Neuronal stem cell (in vitro differentiated cells): ENCODE measurements at regions not wholly inside any gene's neighbourhood (a gene's known extent, or its start where the extent isn't known, plus 50 kb on each side); places are given as distances from the start of the nearest gene placed in this dataset.

Experiments
- DNase-seq: peaks from one replicate; pipeline ENCODE4 v3.0.0-alpha.2; 2013; ENCODE audit warnings: low spot score
- H2AFZ ChIP-seq: one replicate; pipeline ENCODE4 v1.6.1; 2013; ENCODE audit warnings: mild to moderate bottlenecking, low read length, inconsistent platforms
- H2AK5ac ChIP-seq: 2 replicates; pipeline ENCODE4 v1.6.1; 2013; ENCODE audit warnings: low read depth, mild to moderate bottlenecking, inconsistent platforms, low read length, moderate library complexity, mixed read lengths
- H2BK120ac ChIP-seq: 2 replicates; pipeline ENCODE4 v1.6.1; 2013; ENCODE audit warnings: low read depth, mild to moderate bottlenecking, inconsistent platforms, low read length, moderate library complexity, mixed read lengths
- H2BK12ac ChIP-seq: one replicate; pipeline ENCODE4 v1.6.1; 2013; ENCODE audit warnings: low read length, inconsistent platforms
- H2BK15ac ChIP-seq: 2 replicates; pipeline ENCODE4 v1.6.1; 2013; ENCODE audit warnings: mild to moderate bottlenecking, low read length, inconsistent platforms, mixed read lengths
- H2BK5ac ChIP-seq: one replicate; pipeline ENCODE4 v1.6.1; 2013; ENCODE audit warnings: inconsistent platforms, mild to moderate bottlenecking, low read length, moderate library complexity
- H3K14ac ChIP-seq: one replicate; pipeline ENCODE4 v1.6.1; 2013; ENCODE audit warnings: low read length, inconsistent platforms
- H3K18ac ChIP-seq: 2 replicates; pipeline ENCODE4 v1.6.1; 2013; ENCODE audit warnings: low read length, inconsistent platforms
- H3K23ac ChIP-seq: 2 replicates; pipeline ENCODE4 v1.6.1; 2013; ENCODE audit warnings: low read depth, mild to moderate bottlenecking, mixed read lengths, low read length, inconsistent platforms; ENCODE audit not compliant: poor library complexity
- H3K27ac ChIP-seq: replicated peaks from 3 replicates; pipeline ENCODE4 v1.5.1; 2013; ENCODE audit warnings: low read length, inconsistent platforms
- H3K27me3 ChIP-seq, 3 experiments: 2 replicates each; pipeline ENCODE4 v1.6.1; 2013; ENCODE audit warnings: low read length in 3 of 3, mild to moderate bottlenecking in 2 of 3, inconsistent platforms in 1 of 3, low read depth in 1 of 3, mixed read lengths in 1 of 3, moderate library complexity in 1 of 3; ENCODE audit not compliant: control insufficient read depth in 3 of 3, insufficient read depth in 3 of 3
- H3K36me3 ChIP-seq, 2 donors: replicated peaks in 1 of 2; 2 replicates each; pipeline ENCODE4 v1.6.1; 2013; ENCODE audit warnings: low read length in 2 of 2; ENCODE audit not compliant: control insufficient read depth in 2 of 2, insufficient read depth in 2 of 2
- H3K4ac ChIP-seq: 2 replicates; pipeline ENCODE4 v1.6.1; 2013; ENCODE audit warnings: inconsistent platforms, mild to moderate bottlenecking, low read length, moderate library complexity
- H3K4me1 ChIP-seq, 2 donors: 1 replicate in 1 of 2; 2 replicates in 1 of 2; pipeline ENCODE4 v1.6.1; 2013; ENCODE audit warnings: low read length in 2 of 2, low read depth in 1 of 2; ENCODE audit not compliant: control insufficient read depth in 2 of 2, insufficient read depth in 1 of 2
- H3K4me2 ChIP-seq: one replicate; pipeline ENCODE4 v1.6.1; 2013; ENCODE audit warnings: mild to moderate bottlenecking, low read length, inconsistent platforms; ENCODE audit not compliant: insufficient read depth, poor library complexity, severe bottlenecking
- H3K4me3 ChIP-seq, 2 donors: 2 replicates each; pipeline ENCODE4 v1.5.1; 2013; ENCODE audit warnings: low read length in 2 of 2, mild to moderate bottlenecking in 2 of 2, inconsistent platforms in 1 of 2, moderate library complexity in 1 of 2
- H3K79me1 ChIP-seq: one replicate; pipeline ENCODE4 v1.6.1; 2013; ENCODE audit warnings: low read depth, mild to moderate bottlenecking, inconsistent platforms, low read length, moderate library complexity
- H3K9ac ChIP-seq: one replicate; pipeline ENCODE4 v1.6.1; 2013; ENCODE audit warnings: mild to moderate bottlenecking, low read depth, low read length, inconsistent platforms; ENCODE audit not compliant: poor library complexity
- H3K9me3 ChIP-seq, 2 donors: replicated peaks in 1 of 2; 2 replicates each; pipeline versions ENCODE3 to v1.6.1; 2013; ENCODE audit warnings: low read length in 2 of 2, mild to moderate bottlenecking in 2 of 2, inconsistent platforms in 1 of 2, low read depth in 1 of 2, mixed read lengths in 1 of 2, moderate library complexity in 1 of 2; ENCODE audit not compliant: control insufficient read depth in 2 of 2, insufficient read depth in 1 of 2
- H4K8ac ChIP-seq: one replicate; pipeline ENCODE4 v1.6.1; 2013; ENCODE audit warnings: low read depth, mild to moderate bottlenecking, inconsistent platforms, low read length, moderate library complexity
- H4K91ac ChIP-seq: one replicate; pipeline ENCODE4 v1.6.1; 2013; ENCODE audit warnings: low read length, low read depth, mild to moderate bottlenecking, inconsistent platforms; ENCODE audit not compliant: poor library complexity
- WGBS, 2 donors: extraction: QIAGEN DNeasy Blood & Tissue Kit; methylation state at CpG; one replicate each; pipeline ENCODE4 v1.1.7; 2013; ENCODE audit warnings: missing lambda C conversion rate in 2 of 2, mixed read lengths in 1 of 2; ENCODE audit not compliant: insufficient read length in 2 of 2, insufficient replicate concordance in 1 of 2; ENCODE audit errors: extremely low coverage in 2 of 2; 5-methylcytosine and 5-hydroxymethylcytosine counted together

GRCh38 chr4:81592701-81593100 lies 121.0 kb upstream of the RASGEF1B start:
- Histone ChIP-seq H3K14ac (no peak overlapping the region), H4K8ac (no peak overlapping the region), H3K27ac (no peak overlapping the region), H3K27me3 (peaks cover 0 to 5% (median 0%) of the 10 kb centered on the region in 3 experiments), H3K18ac (no peak overlapping the region), H3K4ac (no peak overlapping the region), H3K9me3 (no peaks in the 10 kb centered on the region), H2BK12ac (no peak overlapping the region), H2BK15ac (no peak overlapping the region), H4K91ac (no peak overlapping the region), H3K79me1 (no peaks in the 10 kb centered on the region), H2AFZ (no peak overlapping the region), H2BK120ac (no peak overlapping the region), H2BK5ac (no peak overlapping the region), H3K9ac (no peak overlapping the region), H3K4me1 (peaks cover 0 to 2% of the 10 kb centered on the region in 2 donors), H3K23ac (no peak overlapping the region), H3K36me3 (no peaks in the 10 kb centered on the region), H3K4me3 (no peak overlapping the region), H3K4me2 (no peak overlapping the region), H2AK5ac (no peak overlapping the region)
- 80% methylated on average over 1 of the region's 2 CpGs; no CpG with 5 or more reads in 1 of the 2 donors for WGBS, 2 donors
- DNase-seq = no peak

GRCh38 chr4:81590596-81590995 lies 118.9 kb upstream of the RASGEF1B start:
- no peak overlapping the region for H3K4me3 ChIP-seq
- H3K4ac ChIP-seq = no peak overlapping the region
- no CpG with 5 or more reads among the region's 1 CpG for WGBS, 2 donors
- no peak overlapping the region for H3K23ac ChIP-seq
- H3K14ac ChIP-seq = no peak overlapping the region
- no peaks in the 10 kb centered on the region for H3K9me3 ChIP-seq
- H2BK12ac ChIP-seq = no peak overlapping the region
- H3K9ac ChIP-seq = no peak overlapping the region
- no peak overlapping the region for H2AFZ ChIP-seq
- no peak overlapping the region for H4K91ac ChIP-seq
- H3K4me2 ChIP-seq = no peak overlapping the region
- H2BK120ac ChIP-seq = no peak overlapping the region
- no peaks in the 10 kb centered on the region for H3K79me1 ChIP-seq
- H4K8ac ChIP-seq = no peak overlapping the region
- no peak for DNase-seq
- H3K4me1 ChIP-seq = peaks cover 0 to 2% of the 10 kb centered on the region in 2 donors
- H3K27me3 ChIP-seq = peaks cover 0 to 5% (median 0%) of the 10 kb centered on the region in 3 experiments
- no peak overlapping the region for H3K27ac ChIP-seq
- H3K18ac ChIP-seq = no peak overlapping the region
- H2BK5ac ChIP-seq = no peak overlapping the region
- no peak overlapping the region for H2AK5ac ChIP-seq
- no peak overlapping the region for H2BK15ac ChIP-seq
- H3K36me3 ChIP-seq = no peaks in the 10 kb centered on the region

GRCh38 chr4:81589262-81589661 lies 117.6 kb upstream of the RASGEF1B start:
- no peak overlapping the region for H3K9ac ChIP-seq
- no peak overlapping the region for H3K4me3 ChIP-seq
- no peak overlapping the region for H3K27ac ChIP-seq
- H2BK5ac ChIP-seq = no peak overlapping the region
- no peak overlapping the region for H3K4ac ChIP-seq
- H3K4me2 ChIP-seq = no peak overlapping the region
- DNase-seq = no peak
- no peak overlapping the region for H2BK120ac ChIP-seq
- no peak overlapping the region for H3K23ac ChIP-seq
- H3K36me3 ChIP-seq = no peaks in the 10 kb centered on the region
- no peak overlapping the region for H2BK15ac ChIP-seq
- H3K9me3 ChIP-seq = no peaks in the 10 kb centered on the region
- H3K18ac ChIP-seq = no peak overlapping the region
- no peak overlapping the region for H2AK5ac ChIP-seq
- H2BK12ac ChIP-seq = no peak overlapping the region
- H2AFZ ChIP-seq = no peak overlapping the region
- H3K4me1 ChIP-seq = no peaks in the 10 kb centered on the region
- H3K79me1 ChIP-seq = no peaks in the 10 kb centered on the region
- no peak overlapping the region for H3K14ac ChIP-seq
- H3K27me3 ChIP-seq = no peaks in the 10 kb centered on the region
- no peak overlapping the region for H4K91ac ChIP-seq
- no CpG with 5 or more reads among the region's 1 CpG for WGBS, 2 donors
- no peak overlapping the region for H4K8ac ChIP-seq

GRCh38 chr4:81586706-81587105 lies 115.0 kb upstream of the RASGEF1B start:
- H2BK120ac ChIP-seq = no peak overlapping the region
- no peaks in the 10 kb centered on the region for H3K4me1 ChIP-seq
- no peak overlapping the region for H3K14ac ChIP-seq
- no peak overlapping the region for H3K4ac ChIP-seq
- H3K9me3 ChIP-seq = no peaks in the 10 kb centered on the region
- H2AK5ac ChIP-seq = no peak overlapping the region
- no peak for DNase-seq
- H3K4me3 ChIP-seq = no peak overlapping the region
- H2BK15ac ChIP-seq = no peak overlapping the region
- no peak overlapping the region for H3K23ac ChIP-seq
- H4K91ac ChIP-seq = no peak overlapping the region
- no peak overlapping the region for H2BK12ac ChIP-seq
- no peak overlapping the region for H2AFZ ChIP-seq
- no peaks in the 10 kb centered on the region for H3K36me3 ChIP-seq
- no peak overlapping the region for H2BK5ac ChIP-seq
- no peaks in the 10 kb centered on the region for H3K79me1 ChIP-seq
- no peak overlapping the region for H3K18ac ChIP-seq
- WGBS, 2 donors = no CpG with 5 or more reads among the region's 3 CpGs
- no peaks in the 10 kb centered on the region for H3K27me3 ChIP-seq
- H3K4me2 ChIP-seq = no peak overlapping the region
- H3K9ac ChIP-seq = no peak overlapping the region
- H3K27ac ChIP-seq = no peak overlapping the region
- H4K8ac ChIP-seq = no peak overlapping the region
